Mesenchymal stem cell (in vitro differentiated cells and primary cell): ENCODE measurements at regions not wholly inside any gene's neighbourhood (a gene's known extent, or its start where the extent isn't known, plus 50 kb on each side); places are given as distances from the start of the nearest gene placed in this dataset.
A peak's percentile ranks its signal among the peaks of the same experiment; 100 is the strongest.

Experiments
- DNase-seq: peaks from one replicate; pipeline ENCODE4 v3.0.0-alpha.2; 2013
- H2AFZ ChIP-seq: one replicate; pipeline ENCODE4 v1.6.1; 2013; ENCODE audit warnings: low read depth, mild to moderate bottlenecking, control low read depth, inconsistent platforms, low read length, moderate library complexity
- H2AK5ac ChIP-seq: 2 replicates; pipeline ENCODE4 v1.6.1; 2013; ENCODE audit warnings: low read length, moderate library complexity, mild to moderate bottlenecking, inconsistent platforms; ENCODE audit not compliant: severe bottlenecking
- H2BK120ac ChIP-seq: one replicate; pipeline ENCODE4 v1.6.1; 2013; ENCODE audit warnings: low read depth, mild to moderate bottlenecking, inconsistent platforms, low read length, moderate library complexity
- H2BK12ac ChIP-seq, 2 experiments: one replicate each; pipeline ENCODE4 v1.6.1; 2013; ENCODE audit warnings: inconsistent platforms in 2 of 2, low read length in 2 of 2, mild to moderate bottlenecking in 2 of 2, moderate library complexity in 2 of 2, control low read depth in 1 of 2
- H2BK15ac ChIP-seq: one replicate; pipeline ENCODE4 v1.6.1; 2013; ENCODE audit warnings: mild to moderate bottlenecking, low read depth, inconsistent platforms; ENCODE audit not compliant: poor library complexity, severe bottlenecking
- H2BK5ac ChIP-seq: 2 replicates; pipeline ENCODE4 v1.6.1; 2013; ENCODE audit warnings: low read depth, mild to moderate bottlenecking, low read length, control low read depth, inconsistent platforms; ENCODE audit not compliant: poor library complexity, severe bottlenecking
- H3K14ac ChIP-seq, 2 experiments: one replicate each; pipeline ENCODE4 v1.6.1; 2013; ENCODE audit warnings: inconsistent platforms in 2 of 2, low read length in 2 of 2, control low read depth in 1 of 2, mild to moderate bottlenecking in 1 of 2, moderate library complexity in 1 of 2
- H3K18ac ChIP-seq, 2 experiments: one replicate each; pipeline ENCODE4 v1.6.1; 2013; ENCODE audit warnings: inconsistent platforms in 2 of 2, low read length in 2 of 2, control low read depth in 1 of 2, low read depth in 1 of 2, mild to moderate bottlenecking in 1 of 2
- H3K23ac ChIP-seq, 2 experiments: one replicate each; pipeline ENCODE4 v1.6.1; 2013; ENCODE audit warnings: inconsistent platforms in 2 of 2, low read length in 2 of 2, mild to moderate bottlenecking in 2 of 2, moderate library complexity in 2 of 2, control low read depth in 1 of 2
- H3K27ac ChIP-seq: 2 replicates; pipeline ENCODE4 v1.5.1; 2013; ENCODE audit warnings: mild to moderate bottlenecking, moderate library complexity, low read length, control low read depth, inconsistent platforms; ENCODE audit not compliant: poor library complexity, severe bottlenecking
- H3K27me3 ChIP-seq, 2 experiments: 2 replicates each; pipeline versions ENCODE4 v1.6.1 to v1.7.0; 2013; ENCODE audit warnings: low read length in 2 of 2, mild to moderate bottlenecking in 2 of 2, moderate library complexity in 2 of 2, control low read depth in 1 of 2, inconsistent platforms in 1 of 2; ENCODE audit not compliant: control insufficient read depth in 1 of 2, insufficient read depth in 1 of 2
- H3K36me3 ChIP-seq, 2 experiments: 2 replicates each; pipeline versions ENCODE4 v1.6.1 to v1.7.0; 2013; ENCODE audit warnings: low read length in 2 of 2, control low read depth in 1 of 2, inconsistent platforms in 1 of 2, low read depth in 1 of 2, mild to moderate bottlenecking in 1 of 2; ENCODE audit not compliant: insufficient read depth in 2 of 2, control insufficient read depth in 1 of 2
- H3K4ac ChIP-seq, 2 experiments: one replicate each; pipeline ENCODE4 v1.6.1; 2013; ENCODE audit warnings: inconsistent platforms in 2 of 2, low read length in 2 of 2, mild to moderate bottlenecking in 2 of 2, moderate library complexity in 2 of 2, control low read depth in 1 of 2, low read depth in 1 of 2
- H3K4me1 ChIP-seq: 2 replicates; pipeline ENCODE4 v1.6.1; 2013; ENCODE audit warnings: low read depth, low read length, control low read depth; ENCODE audit not compliant: control insufficient read depth, insufficient read depth
- H3K4me2 ChIP-seq: 2 replicates; pipeline ENCODE4 v1.6.1; 2013; ENCODE audit warnings: low read length, mild to moderate bottlenecking, inconsistent platforms; ENCODE audit not compliant: poor library complexity, severe bottlenecking
- H3K4me3 ChIP-seq, 2 experiments: 2 replicates each; pipeline versions ENCODE4 v1.5.1 to v1.7.0; 2013; ENCODE audit warnings: low read length in 2 of 2, mild to moderate bottlenecking in 2 of 2, control low read depth in 1 of 2, low read depth in 1 of 2; ENCODE audit not compliant: insufficient read depth in 1 of 2
- H3K79me1 ChIP-seq: replicated peaks from 2 replicates; pipeline ENCODE4 v1.6.1; 2013; ENCODE audit warnings: mild to moderate bottlenecking, control low read depth, low read length, inconsistent platforms; ENCODE audit not compliant: poor library complexity, severe bottlenecking
- H3K9ac ChIP-seq: 2 replicates; pipeline ENCODE4 v1.7.0; 2013; ENCODE audit warnings: mild to moderate bottlenecking, low read length, moderate library complexity
- H3K9me3 ChIP-seq: 2 replicates; pipeline ENCODE4 v1.7.0; 2013; ENCODE audit warnings: mild to moderate bottlenecking, low read length; ENCODE audit not compliant: control insufficient read depth
- H4K8ac ChIP-seq: one replicate; pipeline ENCODE4 v1.6.1; 2013; ENCODE audit warnings: inconsistent platforms, mild to moderate bottlenecking, low read length, moderate library complexity
- H4K91ac ChIP-seq: one replicate; pipeline ENCODE4 v1.6.1; 2013; ENCODE audit warnings: mild to moderate bottlenecking, low read length, inconsistent platforms
- WGBS: methylation state at CpG from one replicate; pipeline ENCODE4 v1.1.7; 2013; ENCODE audit warnings: mixed read lengths; 5-methylcytosine and 5-hydroxymethylcytosine counted together

GRCh38 chrX:9311421-9312160 is 153.3 kb upstream of the TBL1X start:
- no peak overlapping the region for H4K8ac ChIP-seq
- 7% methylated on average over 3 of the region's 8 CpGs for WGBS
- no peak overlapping the region for H2BK5ac ChIP-seq
- peak overlapping the region in 1 of 2 experiments; percentile 57 for H3K18ac ChIP-seq
- no peaks in the 10 kb centered on the region for H3K36me3 ChIP-seq
- no peak overlapping the region for H2BK12ac ChIP-seq
- H3K4me2 ChIP-seq, result no peak overlapping the region
- no peak overlapping the region for H4K91ac ChIP-seq
- H3K9ac ChIP-seq, result no peak overlapping the region
- DNase-seq, result peak; percentile 49
- H3K4me3 ChIP-seq, result no peak overlapping the region
- H3K14ac ChIP-seq, result no peak overlapping the region
- no peaks in the 10 kb centered on the region for H3K79me1 ChIP-seq
- H2BK120ac ChIP-seq, result no peak overlapping the region
- H2AK5ac ChIP-seq, result no peak overlapping the region
- H3K23ac ChIP-seq, result no peak overlapping the region
- no peak overlapping the region for H2AFZ ChIP-seq
- no peak overlapping the region for H3K27ac ChIP-seq
- H3K27me3 ChIP-seq, result no peaks in the 10 kb centered on the region
- peaks cover 1% of the 10 kb centered on the region for H3K4me1 ChIP-seq
- no peak overlapping the region for H3K4ac ChIP-seq
- H3K9me3 ChIP-seq, result no peaks in the 10 kb centered on the region
- H2BK15ac ChIP-seq, result no peak overlapping the region

GRCh38 chrX:9312922-9313867 is 151.7 kb upstream of the TBL1X start:
- Histone ChIP-seq H3K27me3 (no peaks in the 10 kb centered on the region), H3K4me1 (peaks cover 1% of the 10 kb centered on the region), H3K4me3 (no peak overlapping the region), H3K4ac (no peak overlapping the region), H3K18ac (peak overlapping the region in 1 of 2 experiments; percentile 24), H3K9me3 (no peaks in the 10 kb centered on the region), H3K23ac (no peak overlapping the region), H2BK15ac (no peak overlapping the region), H4K8ac (no peak overlapping the region), H2BK5ac (no peak overlapping the region), H2AK5ac (no peak overlapping the region), H3K36me3 (no peaks in the 10 kb centered on the region), H2BK120ac (no peak overlapping the region), H2AFZ (no peak overlapping the region), H3K79me1 (no peaks in the 10 kb centered on the region), H3K14ac (no peak overlapping the region), H3K27ac (no peak overlapping the region), H3K9ac (no peak overlapping the region), H4K91ac (no peak overlapping the region), H3K4me2 (no peak overlapping the region), H2BK12ac (peak overlapping the region in 1 of 2 experiments; percentile 63)
- no peak for DNase-seq
- WGBS, result 93% methylated on average over 9 of the region's 12 CpGs

- H2AK5ac ChIP-seq, result no peak overlapping the region
- H3K27ac ChIP-seq, result no peak overlapping the region
- no peak overlapping the region for H3K23ac ChIP-seq
- H3K4me2 ChIP-seq, result no peak overlapping the region
- no peak overlapping the region for H3K9ac ChIP-seq
- no peak overlapping the region for H3K14ac ChIP-seq
- WGBS, result 86% methylated on average over 2 of the region's 3 CpGs
- H3K27me3 ChIP-seq, result no peaks in the 10 kb centered on the region
- H3K36me3 ChIP-seq, result no peaks in the 10 kb centered on the region
- H3K9me3 ChIP-seq, result no peaks in the 10 kb centered on the region
- no peak overlapping the region for H2AFZ ChIP-seq
- peak; percentile 37 for DNase-seq
- no peak overlapping the region for H3K4me3 ChIP-seq
- H2BK5ac ChIP-seq, result no peak overlapping the region
- peaks cover 1% of the 10 kb centered on the region for H3K4me1 ChIP-seq
- no peak overlapping the region for H4K91ac ChIP-seq
- H2BK120ac ChIP-seq, result no peak overlapping the region
- H3K79me1 ChIP-seq, result no peaks in the 10 kb centered on the region
- no peak overlapping the region for H4K8ac ChIP-seq
- H3K18ac ChIP-seq, result no peak overlapping the region
- H3K4ac ChIP-seq, result no peak overlapping the region
- no peak overlapping the region for H2BK15ac ChIP-seq
- H2BK12ac ChIP-seq, result no peak overlapping the region
Measured at GRCh38 chrX:9315086-9315485, 149.8 kb upstream of the TBL1X start.

- H2BK12ac ChIP-seq, result no peak overlapping the region
- H4K8ac ChIP-seq, result no peak overlapping the region
- no peak overlapping the region for H3K9ac ChIP-seq
- H3K27ac ChIP-seq, result no peak overlapping the region
- no peaks in the 10 kb centered on the region for H3K27me3 ChIP-seq
- H3K14ac ChIP-seq, result no peak overlapping the region
- no peaks in the 10 kb centered on the region for H3K36me3 ChIP-seq
- no peak overlapping the region for H2BK15ac ChIP-seq
- no peak overlapping the region for H2AK5ac ChIP-seq
- no peak overlapping the region for H3K4me3 ChIP-seq
- H2AFZ ChIP-seq, result no peak overlapping the region
- no peak overlapping the region for H2BK5ac ChIP-seq
- H3K23ac ChIP-seq, result no peak overlapping the region
- H2BK120ac ChIP-seq, result no peak overlapping the region
- H4K91ac ChIP-seq, result no peak overlapping the region
- peak overlapping the region in 1 of 2 experiments; percentile 67 for H3K4ac ChIP-seq
- no peaks in the 10 kb centered on the region for H3K9me3 ChIP-seq
- DNase-seq, result peak; percentile 72
- peaks cover 1% of the 10 kb centered on the region for H3K4me1 ChIP-seq
- no peaks in the 10 kb centered on the region for H3K79me1 ChIP-seq
- WGBS, result 14% methylated on average over 7 of the region's 10 CpGs
- H3K4me2 ChIP-seq, result no peak overlapping the region
- H3K18ac ChIP-seq, result peak overlapping the region in 1 of 2 experiments; percentile 11
Measured at GRCh38 chrX:9316096-9316495, 148.8 kb upstream of the TBL1X start.
